MM.1S (cell line): ENCODE measurements at regions not wholly inside any gene's neighbourhood (a gene's known extent, or its start where the extent isn't known, plus 50 kb on each side); places are given as distances from the start of the nearest gene placed in this dataset.

ENCODE experiments used
- DNase-seq: peaks from one replicate; pipeline ENCODE4 v3.0.0-alpha.2; 2015
- H2AFZ ChIP-seq: fragments of 300-600 bp; sonication (generic); 2 replicates; pipeline ENCODE4 v1.6.0; 2016; ENCODE audit warnings: antibody characterized with exemption, low read length
- H3F3A ChIP-seq: fragments of 300-600 bp; sonication (generic); 2 replicates; pipeline ENCODE4 v1.6.1; 2016; ENCODE audit warnings: mild to moderate bottlenecking, antibody characterized with exemption, low read length, moderate library complexity, mixed read lengths; ENCODE audit not compliant: insufficient read depth
- H3K27ac ChIP-seq: fragments of 300-600 bp; sonication (generic); 2 replicates; pipeline ENCODE4 v1.5.1; 2016; ENCODE audit warnings: mild to moderate bottlenecking, low read length
- H3K27me3 ChIP-seq: fragments of 300-600 bp; sonication (generic); replicated peaks from 2 replicates; pipeline ENCODE4 v1.6.0; 2016; ENCODE audit warnings: low read length; ENCODE audit not compliant: insufficient read depth
- H3K36me3 ChIP-seq: fragments of 300-600 bp; sonication (generic); replicated peaks from 2 replicates; pipeline ENCODE4 v1.6.1; 2016; ENCODE audit warnings: mild to moderate bottlenecking, low read length, mixed read lengths; ENCODE audit not compliant: insufficient read depth
- H3K4me1 ChIP-seq: fragments of 300-600 bp; sonication (generic); 2 replicates; pipeline ENCODE4 v1.6.1; 2016; ENCODE audit warnings: low read length, mixed read lengths
- H3K4me2 ChIP-seq: fragments of 300-600 bp; sonication (generic); 2 replicates; pipeline ENCODE4 v1.6.0; 2016; ENCODE audit warnings: low read depth, low read length
- H3K4me3 ChIP-seq: fragments of 300-600 bp; sonication (generic); 2 replicates; pipeline ENCODE4 v1.5.1; 2016; ENCODE audit warnings: low read length, mixed read lengths
- H3K79me2 ChIP-seq: fragments of 300-600 bp; sonication (generic); 2 replicates; pipeline ENCODE4 v1.6.1; 2016; ENCODE audit warnings: mixed run types, low read length, mixed read lengths
- H3K9ac ChIP-seq: fragments of 300-600 bp; sonication (generic); 2 replicates; pipeline ENCODE4 v1.6.1; 2016; ENCODE audit warnings: low read length, mixed read lengths
- H3K9me2 ChIP-seq: fragments of 300-600 bp; sonication (generic); replicated peaks from 2 replicates; pipeline ENCODE4 v1.6.1; 2016; ENCODE audit warnings: mild to moderate bottlenecking, low read length, mixed read lengths; ENCODE audit not compliant: insufficient read depth
- H3K9me3 ChIP-seq: fragments of 300-600 bp; sonication (generic); replicated peaks from 2 replicates; pipeline ENCODE4 v1.6.1; 2016; ENCODE audit warnings: mild to moderate bottlenecking, low read length, mixed read lengths; ENCODE audit not compliant: insufficient read depth
- H4K20me1 ChIP-seq: fragments of 300-600 bp; sonication (generic); 2 replicates; pipeline ENCODE4 v1.6.1; 2016; ENCODE audit warnings: mild to moderate bottlenecking, low read length, moderate library complexity, mixed read lengths; ENCODE audit not compliant: insufficient read depth
- CTCF ChIP-seq: fragments of 300-600 bp; sonication (generic); IDR thresholded peaks from 2 replicates; pipeline ENCODE4 v1.5.1; 2016; ENCODE audit warnings: antibody characterized with exemption, low read length, mixed read lengths
- EZH2 ChIP-seq: fragments of 300-600 bp; sonication (generic); optimal IDR thresholded peaks from 2 replicates; pipeline ENCODE3; 2017; ENCODE audit warnings: low read depth, mild to moderate bottlenecking, antibody characterized with exemption, low read length, mixed read lengths
- EZH2phosphoT487 ChIP-seq: fragments of 300-600 bp; sonication (generic); IDR thresholded peaks from 2 replicates; pipeline ENCODE4 v1.6.1; 2018; ENCODE audit warnings: antibody characterized with exemption, low read length

GRCh38 chr13:57437587-57437986 lies 194.0 kb upstream of the PCDH17 start:
- Histone ChIP-seq H3K9me3 (no peaks in the 10 kb centered on the region), H3K4me3 (no peak overlapping the region), H3K79me2 (no peaks in the 10 kb centered on the region), H3K36me3 (no peaks in the 10 kb centered on the region), H4K20me1 (no peaks in the 10 kb centered on the region), H3K9ac (no peak overlapping the region), H3K27ac (no peak overlapping the region), H3K4me2 (no peak overlapping the region), H3K4me1 (no peaks in the 10 kb centered on the region), H3K9me2 (no peaks in the 10 kb centered on the region), H3K27me3 (no peaks in the 10 kb centered on the region), H3F3A (no peaks in the 10 kb centered on the region), H2AFZ (no peak overlapping the region)
- TF ChIP-seq CTCF (no peak), EZH2phosphoT487 (no peak), EZH2 (no peak)
- no peak for DNase-seq

- no peaks in the 10 kb centered on the region for H3K4me1 ChIP-seq
- no peaks in the 10 kb centered on the region for H4K20me1 ChIP-seq
- H3K4me2 ChIP-seq, result no peak overlapping the region
- no peak overlapping the region for H3K4me3 ChIP-seq
- no peaks in the 10 kb centered on the region for H3K9me3 ChIP-seq
- no peak overlapping the region for H3K27ac ChIP-seq
- no peaks in the 10 kb centered on the region for H3K36me3 ChIP-seq
- TF ChIP-seq EZH2 (no peak), EZH2phosphoT487 (no peak), CTCF (no peak)
- no peak overlapping the region for H2AFZ ChIP-seq
- H3K27me3 ChIP-seq, result no peaks in the 10 kb centered on the region
- no peaks in the 10 kb centered on the region for H3F3A ChIP-seq
- no peak for DNase-seq
- no peaks in the 10 kb centered on the region for H3K79me2 ChIP-seq
- no peaks in the 10 kb centered on the region for H3K9me2 ChIP-seq
- no peak overlapping the region for H3K9ac ChIP-seq
Observed at GRCh38 chr13:57438072-57438471, 193.5 kb upstream of the PCDH17 start.

- H3K9me3 ChIP-seq, result no peaks in the 10 kb centered on the region
- H3K4me3 ChIP-seq, result no peak overlapping the region
- H3K27ac ChIP-seq, result no peak overlapping the region
- no peaks in the 10 kb centered on the region for H3K27me3 ChIP-seq
- no peaks in the 10 kb centered on the region for H3K79me2 ChIP-seq
- H3K4me2 ChIP-seq, result no peak overlapping the region
- TF ChIP-seq EZH2phosphoT487 (no peak), CTCF (no peak), EZH2 (no peak)
- H3K36me3 ChIP-seq, result no peaks in the 10 kb centered on the region
- H3K9me2 ChIP-seq, result no peaks in the 10 kb centered on the region
- no peak overlapping the region for H3K9ac ChIP-seq
- no peaks in the 10 kb centered on the region for H4K20me1 ChIP-seq
- no peaks in the 10 kb centered on the region for H3F3A ChIP-seq
- no peaks in the 10 kb centered on the region for H3K4me1 ChIP-seq
- no peak overlapping the region for H2AFZ ChIP-seq
- DNase-seq, result no peak
Observed at GRCh38 chr13:57443494-57443893, 188.1 kb upstream of the PCDH17 start.
